ENCODE measurements at regions not wholly inside any gene's neighbourhood (a gene's known extent, or its start where the extent isn't known, plus 50 kb on each side); places are given as distances from the start of the nearest gene placed in this dataset. TPM values are rescaled to one million over a fixed set of nuclear protein-coding genes. Genes with fewer than 3 reads are reported as not detected.

Small RNA genes in the stretch of these regions (small RNA-seq; reads per million reads assigned to genes)
- not detected for gene AC093303.1 (ENCODE audit: insufficient read length, low read depth, low replicate concordance)

All from B cell (primary cell).